Activated CD8-positive, alpha-beta memory T cell treated with anti-CD3 and anti-CD28 coated beads, Interleukin-2, amount 50 U/mL, for 48 hours (primary cell): ENCODE measurements at regions not wholly inside any gene's neighbourhood (a gene's known extent, or its start where the extent isn't known, plus 50 kb on each side); places are given as distances from the start of the nearest gene placed in this dataset.

Source experiments
- DNase-seq: peaks from one replicate; pipeline ENCODE4 v3.0.0-alpha.2; 2020

DNA sequence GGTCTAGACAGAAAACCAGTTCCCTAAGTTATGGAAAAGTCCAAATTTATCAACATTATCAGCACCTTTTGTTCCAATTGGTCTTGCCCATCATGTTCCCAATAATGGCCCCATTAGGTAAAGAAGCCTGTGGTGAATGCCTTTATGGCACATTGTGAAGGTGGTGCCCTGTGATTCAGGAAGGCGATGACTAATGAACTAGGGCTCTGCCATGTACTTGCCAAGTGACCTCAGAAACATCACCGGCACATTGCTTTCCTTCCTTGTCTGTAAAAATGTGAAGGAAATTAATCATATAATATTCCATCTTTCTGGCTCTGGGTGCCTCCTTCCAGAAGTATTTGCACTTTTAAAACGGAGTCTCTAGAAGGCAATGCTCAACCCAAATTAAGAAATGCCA is 132.3 kb downstream of the UNC5CL start:
- no peak for DNase-seq

DNA sequence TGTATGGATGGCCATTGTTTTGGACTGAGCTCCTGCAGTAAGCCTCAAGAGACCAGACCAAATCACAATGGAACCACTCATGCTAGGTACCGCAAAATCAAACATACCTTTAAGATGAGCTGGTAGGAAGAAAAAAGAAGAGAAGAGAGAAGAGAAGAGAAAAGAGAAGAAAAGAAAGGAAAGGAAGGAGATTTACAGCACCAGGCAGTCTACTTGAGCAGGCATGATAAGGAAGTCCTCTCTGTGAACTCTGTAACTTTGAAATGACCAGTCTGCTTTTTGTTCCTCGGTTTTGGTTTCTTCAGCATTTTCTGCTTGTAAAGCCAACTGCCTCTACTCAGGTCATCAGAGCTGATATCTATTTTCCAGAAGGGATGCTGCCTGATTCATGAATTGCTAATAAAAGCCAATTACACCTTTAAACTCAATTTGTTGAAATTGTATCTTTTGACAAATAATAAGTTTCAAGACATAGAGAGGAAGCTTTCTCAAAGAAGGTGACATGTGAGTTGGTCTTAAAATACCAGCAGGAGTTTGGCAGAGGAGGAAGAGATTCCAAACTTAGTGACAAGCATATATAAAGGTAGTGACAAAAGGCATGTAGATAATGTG is 134.3 kb downstream of the UNC5CL start:
- no peak for DNase-seq

DNA sequence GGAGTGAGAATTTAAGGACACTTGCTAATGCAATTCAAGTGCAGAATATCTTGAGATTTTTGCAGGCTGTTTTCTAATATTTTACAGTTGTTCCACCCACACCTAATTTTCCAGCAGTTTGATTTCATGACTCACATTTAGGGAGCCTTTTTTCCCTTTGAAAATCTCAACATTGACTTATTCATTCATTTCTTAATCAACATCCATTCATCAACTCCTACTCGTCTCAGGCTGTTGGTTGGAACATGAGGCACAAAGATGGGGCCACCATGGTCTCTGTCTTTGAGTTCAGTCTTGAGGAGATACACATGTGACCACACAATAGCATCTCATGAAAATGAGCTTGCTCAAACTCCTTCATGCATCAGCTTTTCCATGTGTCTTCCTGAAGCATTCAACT is 135.6 kb downstream of the UNC5CL start:
- DNase-seq: no peak

DNA sequence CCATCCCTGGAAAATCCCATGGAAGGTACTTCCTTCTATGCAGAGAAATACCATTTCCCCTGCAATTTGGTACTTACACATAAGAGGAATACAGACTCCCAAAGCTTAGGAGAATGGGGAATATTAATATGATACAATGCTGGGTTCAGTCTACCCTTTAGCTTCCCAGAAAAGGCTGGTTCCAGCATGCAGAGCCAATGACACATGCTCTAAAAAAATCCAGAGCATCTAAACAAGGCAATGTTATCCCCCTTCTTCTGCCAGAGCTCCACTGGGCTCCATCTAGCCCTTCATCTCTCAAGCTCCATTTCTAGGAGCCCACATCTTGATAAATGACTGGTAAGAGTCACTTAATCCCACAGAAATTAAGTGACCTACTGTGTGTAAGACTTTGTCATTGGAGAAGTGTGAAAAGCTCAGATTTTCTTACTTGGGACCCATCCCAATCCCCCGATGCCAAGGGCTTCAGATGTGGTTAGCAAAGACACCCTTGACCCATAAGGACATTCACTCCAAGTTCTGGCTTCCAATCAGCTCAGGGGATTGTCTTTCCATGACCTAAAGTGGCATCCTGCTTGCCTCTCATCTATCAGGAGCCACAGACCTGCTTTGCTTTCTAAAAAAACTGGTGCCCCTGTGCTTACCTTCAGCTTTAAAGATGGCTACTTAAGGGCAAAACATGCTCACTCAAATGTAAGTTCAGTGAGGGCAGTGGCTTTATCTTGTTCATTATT is 137.5 kb downstream of the UNC5CL start:
- DNase-seq: no peak

DNA sequence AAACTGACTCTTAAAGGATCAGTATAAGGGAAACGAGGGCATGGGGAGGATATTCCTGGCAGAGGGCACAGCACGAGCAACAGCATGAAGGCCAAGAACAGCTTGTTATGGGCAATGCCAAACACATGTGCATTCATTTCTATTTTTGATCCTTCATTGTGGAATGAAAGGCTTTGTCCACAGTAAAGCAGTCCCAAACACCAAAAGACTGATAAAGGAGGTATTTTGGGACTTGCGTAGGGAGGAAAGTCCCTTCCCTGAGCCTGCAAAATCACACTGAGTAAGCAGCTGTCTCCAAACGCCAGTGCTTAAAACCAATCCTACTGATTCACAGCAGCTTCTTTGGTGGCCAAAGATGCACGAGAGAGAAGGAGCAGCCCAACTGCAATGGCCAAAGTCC is 138.2 kb downstream of the UNC5CL start:
- no peak for DNase-seq

DNA sequence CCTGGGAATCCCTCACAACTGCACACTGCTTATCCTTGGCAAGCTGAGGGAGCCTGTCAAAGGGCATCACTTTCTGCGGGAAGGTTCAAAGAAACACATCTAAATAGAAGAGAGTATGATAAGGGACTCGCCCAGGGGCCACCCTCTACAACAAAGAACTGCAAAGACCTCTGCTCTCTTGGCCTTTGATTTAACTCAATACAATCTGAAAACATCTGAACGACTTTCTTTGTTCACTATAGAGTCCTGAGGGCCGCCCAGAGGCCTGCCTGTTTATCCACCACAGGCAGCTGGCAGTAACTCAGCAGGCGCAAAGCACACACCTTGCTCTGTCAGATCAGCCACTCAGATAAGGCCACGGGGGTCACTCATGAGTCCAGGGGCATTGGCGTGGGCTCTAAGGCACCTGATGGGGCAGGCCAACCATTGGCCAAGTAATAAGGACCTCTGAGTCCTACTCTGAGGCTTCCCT is 139.3 kb downstream of the UNC5CL start:
- DNase-seq: no peak

DNA sequence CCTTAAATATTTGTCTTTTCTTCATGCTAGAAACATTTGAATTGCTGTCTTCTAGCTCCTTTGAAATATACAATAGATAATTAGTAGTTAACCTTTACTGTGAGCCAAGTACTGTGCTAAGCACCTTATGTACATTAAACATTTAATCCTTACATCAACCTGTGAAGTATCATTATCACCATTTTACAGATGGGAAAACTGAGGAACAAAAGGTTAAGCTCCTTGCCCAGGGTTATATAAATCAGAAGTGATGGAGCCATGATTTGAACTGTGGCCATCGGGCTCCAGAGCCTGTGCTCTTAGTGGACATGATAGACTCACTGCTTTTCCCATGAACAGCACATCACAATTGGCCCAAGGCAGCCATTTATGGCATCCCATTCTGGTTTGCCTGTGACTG is 140.9 kb downstream of the UNC5CL start:
- DNase-seq: no peak

DNA sequence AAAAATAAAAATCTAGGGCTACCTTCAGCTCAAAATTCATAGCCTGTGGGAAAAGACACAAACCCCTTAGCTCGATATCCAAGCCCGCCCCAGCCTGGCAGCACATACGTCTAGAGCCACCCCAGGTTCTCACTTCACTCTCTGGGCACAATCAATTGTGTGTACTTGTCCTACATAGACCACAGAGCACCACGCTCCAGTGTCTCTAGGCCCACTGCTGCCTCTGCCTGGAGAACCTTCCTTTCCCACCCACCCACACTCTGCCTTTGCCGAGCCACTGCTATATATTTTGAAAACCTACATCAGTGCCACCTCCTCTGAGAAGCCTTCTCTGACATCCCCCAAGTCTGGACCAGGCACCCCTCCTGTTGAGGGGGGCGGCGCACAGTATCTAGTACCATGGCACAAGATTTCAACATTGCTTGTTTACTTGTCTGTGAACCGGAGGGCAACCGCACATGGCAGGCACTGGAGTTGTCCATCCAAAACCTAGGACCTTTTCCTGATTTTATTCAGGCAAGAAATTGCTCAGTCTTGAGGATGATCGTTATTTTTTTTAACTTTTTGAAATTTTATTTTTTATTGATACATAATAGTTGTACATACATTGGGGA is 141.5 kb downstream of the UNC5CL start:
- DNase-seq: no peak

DNA sequence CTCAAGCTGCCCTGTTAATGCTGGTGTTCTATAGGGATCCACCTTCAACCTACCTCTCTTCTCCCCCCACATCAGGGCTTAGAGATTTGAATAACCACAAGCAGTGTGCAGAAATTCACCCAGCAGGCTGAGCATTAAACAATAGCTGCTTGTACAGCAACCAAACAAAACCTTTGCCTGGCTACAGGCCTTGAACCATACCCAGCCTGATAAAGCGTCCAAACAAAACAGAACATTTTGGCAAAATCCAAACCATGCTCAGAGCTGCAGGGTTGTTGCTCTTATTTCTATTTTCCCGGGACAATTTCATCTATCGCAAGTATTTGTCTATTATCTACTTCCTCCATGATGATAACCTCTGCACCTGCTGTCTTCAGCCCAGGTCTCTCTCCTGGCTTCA is 142.3 kb downstream of the UNC5CL start:
- DNase-seq: no peak

DNA sequence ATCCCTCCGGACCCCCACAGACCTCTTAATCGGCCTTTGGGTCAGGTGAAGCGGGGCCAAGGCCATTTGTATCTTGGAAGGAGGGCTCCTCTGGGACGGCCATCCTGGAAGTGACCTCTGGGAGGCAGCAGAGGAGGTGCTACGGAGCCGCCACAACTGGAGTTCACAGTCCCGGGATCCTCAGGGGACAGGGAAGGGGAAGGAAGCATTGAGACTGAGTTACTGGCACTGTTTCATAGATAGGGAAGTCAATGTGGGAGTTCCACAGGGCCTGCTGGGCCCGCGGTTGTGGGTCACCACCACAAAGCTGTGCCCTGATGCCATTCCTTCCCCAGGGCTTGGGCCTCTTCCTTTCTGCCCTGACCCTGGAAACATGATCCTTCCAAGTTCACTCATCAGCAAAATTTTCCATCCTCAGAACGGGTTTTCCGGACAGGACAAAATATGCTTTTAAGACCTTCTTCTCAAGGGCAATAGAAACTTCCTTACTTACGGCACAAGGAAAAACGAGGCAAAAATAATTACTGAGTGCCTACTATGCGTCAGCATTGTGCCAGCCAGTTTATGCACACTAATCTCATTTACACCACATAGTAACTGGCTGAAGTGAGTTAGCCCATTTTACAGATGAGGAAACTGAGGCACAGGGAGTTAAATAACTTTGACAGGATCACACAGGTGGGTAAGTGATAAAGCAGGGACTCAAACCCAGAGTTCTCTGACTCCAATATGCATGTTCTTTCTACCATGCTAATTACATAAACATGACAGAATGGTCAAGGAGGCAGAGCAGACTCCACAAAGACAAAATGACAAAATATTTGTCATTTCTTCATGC is 143.8 kb downstream of the UNC5CL start:
- no peak for DNase-seq

DNA sequence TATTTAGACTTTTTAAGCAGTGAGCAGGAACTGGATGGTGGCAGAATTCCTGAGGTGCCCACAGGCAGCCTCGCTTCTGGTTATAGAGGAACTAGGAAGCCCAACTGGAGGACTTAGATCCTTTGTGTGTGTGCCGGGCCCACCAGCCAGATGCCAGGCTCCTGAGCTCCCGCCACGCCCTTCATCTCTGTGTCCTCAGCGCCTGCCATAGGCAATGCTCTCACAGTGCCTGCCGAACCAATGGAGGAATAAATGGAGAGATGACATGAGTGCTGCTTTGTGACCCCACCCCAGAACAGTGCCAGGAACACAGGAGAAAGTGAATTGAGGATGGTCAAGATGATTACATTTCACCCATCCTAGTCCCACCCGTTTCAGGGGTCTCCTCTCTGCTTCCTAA is 146.0 kb downstream of the UNC5CL start:
- DNase-seq: no peak

DNA sequence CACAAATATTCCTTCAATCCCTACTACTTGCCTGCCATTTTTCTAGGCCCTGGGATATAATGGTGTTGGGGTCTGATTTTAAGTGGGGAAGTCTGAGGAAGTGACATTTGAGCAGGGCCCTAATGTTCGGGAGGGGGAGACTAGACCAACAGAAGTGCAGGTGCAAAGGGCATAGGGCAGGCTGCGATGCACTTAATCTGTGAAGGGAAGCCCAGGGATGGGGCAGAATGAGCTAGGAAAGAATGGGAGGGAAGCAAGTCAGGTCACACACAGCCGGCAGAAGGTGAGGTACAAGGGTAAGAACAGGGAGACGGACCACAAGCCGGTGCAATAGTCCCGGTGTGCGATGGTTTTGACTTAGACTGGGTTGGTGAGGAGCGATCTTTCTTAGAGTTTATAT is 146.8 kb downstream of the UNC5CL start:
- no peak for DNase-seq

DNA sequence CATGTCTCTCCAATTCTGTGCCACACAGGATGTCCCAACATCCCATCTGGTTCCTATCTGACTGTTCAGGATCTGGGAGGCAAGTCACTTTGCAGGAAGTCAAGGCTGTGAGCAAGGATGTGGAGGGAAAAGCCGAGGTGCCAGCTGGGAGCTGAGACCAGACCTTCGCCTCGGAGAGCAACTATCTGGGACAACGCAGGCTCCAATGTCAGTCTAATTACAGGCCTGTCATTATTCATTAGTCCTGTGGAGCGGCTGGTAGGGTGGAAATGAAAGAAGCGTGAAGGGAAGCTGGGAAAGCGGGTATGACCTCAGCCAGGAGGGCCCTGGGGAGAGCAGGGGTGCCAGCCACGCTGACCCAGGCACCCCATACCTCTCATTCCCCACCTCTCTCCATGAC is 147.3 kb downstream of the UNC5CL start:
- no peak for DNase-seq

DNA sequence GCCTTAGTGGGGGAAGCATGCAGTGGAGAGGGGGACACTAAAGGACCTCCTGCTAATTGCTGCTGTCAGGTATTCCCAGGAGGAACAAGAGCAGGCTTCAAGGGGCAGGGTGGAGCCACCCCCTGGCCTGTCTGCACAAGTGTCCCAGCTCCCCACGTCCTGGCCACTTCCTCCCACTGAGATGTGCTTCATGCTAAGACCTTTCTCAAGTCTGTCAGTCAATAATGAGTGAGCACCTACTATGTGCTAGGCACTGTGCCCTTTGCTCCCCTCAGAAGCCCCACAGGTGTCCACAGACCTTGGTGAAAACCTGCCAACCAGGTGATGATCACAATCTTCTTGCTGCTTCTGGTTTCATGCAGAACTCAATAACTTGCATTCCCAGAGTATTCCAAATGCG is 147.9 kb downstream of the UNC5CL start:
- DNase-seq: no peak

DNA sequence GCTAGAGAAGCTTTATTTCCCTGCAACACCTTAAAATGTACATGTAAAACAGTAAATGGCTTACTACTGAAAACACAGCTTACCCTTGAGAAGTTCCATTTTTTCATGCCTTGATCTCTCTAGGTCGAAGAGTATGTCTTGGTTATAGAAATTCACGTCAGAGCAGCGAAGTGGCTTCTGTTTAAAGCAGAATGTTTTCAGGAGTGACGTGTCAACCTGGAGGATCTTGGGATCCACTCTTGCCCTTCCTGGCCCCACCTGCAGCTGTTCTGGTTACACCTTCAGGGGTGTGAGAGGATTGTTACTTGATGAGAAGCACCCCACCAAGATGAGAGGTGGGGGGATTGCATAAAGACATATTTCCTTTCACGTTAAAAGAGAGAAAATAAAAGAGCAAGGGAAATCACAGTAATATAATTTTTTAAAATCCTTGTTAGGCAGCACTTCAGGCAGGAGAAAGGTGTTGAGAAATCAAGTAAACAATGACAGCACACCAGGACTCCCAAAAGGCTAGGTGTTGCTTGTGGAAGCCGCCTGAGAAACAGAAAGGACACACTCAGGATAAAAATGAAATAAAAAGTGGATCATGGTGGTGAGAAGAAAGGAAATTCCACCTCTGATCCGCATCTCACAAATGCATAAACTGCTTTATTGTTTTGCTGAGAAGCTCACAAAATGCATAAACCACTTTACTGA is 149.7 kb downstream of the UNC5CL start:
- DNase-seq: no peak

DNA sequence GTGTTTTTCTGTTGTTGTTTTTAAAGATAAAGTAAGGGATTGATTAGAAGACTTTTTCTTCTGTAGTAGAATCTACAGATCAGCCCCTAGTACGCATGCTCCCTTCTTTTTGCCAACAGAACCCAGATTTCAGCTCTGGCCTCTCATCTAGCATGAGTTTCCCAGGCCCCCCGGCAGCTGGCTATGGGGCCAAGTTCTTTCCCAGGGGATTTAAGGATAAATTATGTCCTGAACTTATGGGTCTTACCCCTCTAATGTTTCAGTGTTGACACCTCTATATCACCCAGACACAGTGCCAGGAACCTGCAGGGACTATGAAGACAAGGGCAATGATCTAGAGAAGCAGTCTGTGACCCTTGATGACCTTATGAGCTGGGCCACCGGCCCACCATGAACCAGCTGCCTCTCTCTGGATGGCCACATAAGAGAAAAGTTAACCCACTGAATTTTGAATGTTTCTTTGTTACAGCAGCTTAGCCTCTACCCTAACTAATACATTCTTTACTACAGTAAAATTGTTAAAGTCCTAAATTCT is 150.5 kb downstream of the UNC5CL start:
- DNase-seq: no peak

DNA sequence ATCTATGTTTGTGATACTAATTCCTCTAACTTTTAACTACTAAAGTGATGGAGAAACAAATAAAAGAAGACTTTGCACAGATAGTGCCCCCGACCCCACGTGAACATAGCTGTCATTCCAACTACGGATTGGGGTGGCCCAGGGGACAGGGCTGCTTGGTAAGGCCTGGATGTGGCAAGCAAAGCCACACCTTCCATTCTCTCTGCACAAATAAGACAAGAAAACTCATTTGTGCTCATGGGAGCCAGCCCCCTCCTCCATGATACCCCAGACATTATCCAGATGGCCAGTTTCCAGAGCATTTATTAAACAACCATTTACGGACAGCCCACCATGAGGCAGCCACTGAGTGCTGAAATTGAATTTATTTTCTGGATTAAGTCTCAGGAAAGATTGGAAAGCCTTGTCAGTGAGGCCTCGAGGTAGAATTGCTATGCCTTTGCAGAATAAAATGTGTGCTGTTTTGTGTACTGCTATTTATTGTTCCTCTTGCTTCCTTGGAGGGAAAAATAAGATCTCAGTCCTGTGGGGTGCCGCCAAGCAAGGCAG is 151.2 kb downstream of the UNC5CL start:
- DNase-seq: no peak

DNA sequence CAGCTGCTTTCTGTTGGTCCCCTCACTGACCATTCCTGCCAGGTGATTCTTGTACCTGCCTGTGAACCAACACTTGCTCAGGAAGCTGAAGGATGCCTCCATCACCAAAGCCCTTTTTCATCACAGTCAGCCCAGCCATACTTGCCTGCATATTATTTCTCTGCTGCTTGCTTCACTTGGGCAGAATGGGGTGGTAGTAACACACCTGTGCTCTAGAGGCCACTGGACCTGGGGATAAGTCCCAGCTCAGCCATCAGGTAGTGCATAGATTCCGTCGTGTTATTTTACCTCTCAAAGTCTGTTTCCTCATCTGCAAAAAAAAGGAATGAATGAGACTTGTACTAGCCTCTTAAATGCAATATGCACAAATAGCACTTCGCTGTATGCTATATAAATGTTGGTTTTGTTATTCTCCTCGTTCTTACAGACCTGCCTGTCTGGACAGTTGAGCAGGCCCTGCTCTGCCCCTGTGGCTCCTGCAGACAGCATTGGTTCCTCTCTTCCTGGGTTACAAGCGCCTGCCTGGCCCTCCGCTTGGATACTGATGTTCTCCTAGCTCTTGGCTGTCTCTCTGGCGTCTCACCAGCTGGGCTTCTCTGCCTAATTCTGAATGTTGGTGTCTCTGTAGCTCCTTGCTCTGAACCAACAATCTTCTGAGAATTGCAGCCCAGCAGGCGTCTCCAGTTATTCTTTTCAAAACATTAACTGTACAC is 151.8 kb downstream of the UNC5CL start:
- DNase-seq: no peak

DNA sequence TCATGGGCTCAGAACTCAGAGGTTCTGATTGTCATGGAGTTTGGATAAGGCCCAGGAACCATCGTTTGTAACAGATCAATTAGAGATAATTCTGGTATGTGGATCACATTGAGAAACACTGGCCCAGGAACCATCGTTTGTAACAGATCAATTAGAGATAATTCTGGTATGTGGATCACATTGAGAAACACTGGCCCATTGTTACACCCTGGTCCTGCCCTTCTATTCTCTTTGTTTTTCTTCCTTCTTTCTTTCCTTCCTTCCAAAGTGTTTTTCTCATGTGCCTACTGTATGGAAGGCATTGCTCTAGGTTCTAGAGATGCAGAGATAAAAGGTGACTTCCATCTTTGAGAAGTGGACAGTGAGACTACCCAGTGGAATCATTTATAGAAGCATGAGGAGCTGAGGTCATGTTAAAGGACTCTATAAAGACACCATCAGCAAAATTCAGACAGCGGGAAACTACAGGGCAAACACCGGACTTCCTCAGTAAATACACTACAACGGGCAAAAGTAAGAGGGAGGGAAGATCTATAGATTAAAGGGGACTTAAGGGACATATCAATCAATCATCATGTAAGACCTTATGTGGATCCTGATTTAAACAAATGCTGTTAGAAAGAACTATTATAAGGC is 153.8 kb downstream of the UNC5CL start:
- DNase-seq: no peak

DNA sequence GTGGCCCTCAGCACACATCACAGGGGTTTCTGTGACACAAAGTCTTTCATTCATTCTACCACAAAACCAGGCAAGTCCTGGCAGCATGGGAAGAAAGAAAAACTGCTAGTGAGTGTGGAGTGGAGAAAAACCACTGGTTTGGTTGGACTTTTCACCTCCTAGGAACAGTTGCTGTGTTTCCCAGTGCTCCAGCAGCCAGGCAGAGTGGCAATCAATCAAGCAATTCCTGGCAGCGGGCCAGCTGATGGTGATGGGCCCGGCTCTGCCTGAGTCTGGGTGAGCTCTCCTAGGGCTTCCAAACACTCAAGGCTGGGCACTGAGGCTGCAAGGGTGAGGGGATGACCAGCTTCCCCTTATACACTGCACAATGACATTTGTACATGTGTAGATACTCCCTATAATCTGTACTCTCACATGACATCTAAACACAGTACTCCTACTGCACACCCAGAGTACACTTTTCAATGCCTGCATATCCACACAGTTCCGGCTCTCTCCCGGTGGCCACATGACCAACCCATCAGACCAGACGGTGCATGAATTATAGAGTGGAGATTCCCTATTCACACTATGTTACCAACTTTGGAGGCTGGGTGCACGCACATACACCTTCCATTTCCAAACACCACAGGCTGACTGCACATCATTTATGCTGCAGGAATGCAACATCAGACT is 156.6 kb downstream of the UNC5CL start:
- DNase-seq: no peak

DNA sequence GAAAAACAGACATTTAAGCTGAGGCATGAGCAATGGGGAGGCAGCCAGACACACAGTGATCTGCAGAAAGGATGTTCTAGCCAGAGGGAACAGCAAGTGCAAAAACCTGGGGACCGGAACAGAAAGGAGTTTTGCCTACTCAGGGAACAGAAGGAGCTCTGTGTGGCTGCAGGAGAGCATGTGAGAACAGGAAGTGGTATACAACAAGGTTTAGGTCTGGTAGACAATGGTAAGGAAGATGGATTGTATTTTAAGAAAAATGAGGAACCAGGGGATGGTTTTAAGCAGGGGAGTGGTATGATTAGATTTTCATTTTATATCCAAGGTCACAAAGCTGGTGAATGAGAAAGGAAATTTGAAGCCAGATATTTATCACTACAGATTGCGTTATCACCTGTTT is 157.5 kb downstream of the UNC5CL start:
- no peak for DNase-seq
